ENCODE measurements at regions not wholly inside any gene's neighbourhood (a gene's known extent, or its start where the extent isn't known, plus 50 kb on each side); places are given as distances from the start of the nearest gene placed in this dataset.

GRCh38 chr20:40008177-40008576 lies 680.9 kb downstream of the MAFB start:
- CTCF ChIA-PET (ENCODE audit: partially characterized antibody): no interaction called here
- Histone ChIP-seq H3K4me2 (ENCODE audit: insufficient read depth in 1 of 2, low read depth in 2 of 2, low read length in 2 of 2) (no peak overlapping the region), H2BK20ac (ENCODE audit: low read length) (no peak overlapping the region), H3K4me3 (ENCODE audit: extremely low read depth in 1 of 4, insufficient read depth in 2 of 4, low read depth in 3 of 4, low read length in 4 of 4) (no peak overlapping the region), H3K23me2 (ENCODE audit: low read depth, low read length) (no peaks in the 10 kb centered on the region), H3K9ac (replicated peaks in 1 of 4; ENCODE audit: extremely low read depth in 1 of 4, low read depth in 3 of 4, low read length in 3 of 4) (no peak overlapping the region), H2BK5ac (ENCODE audit: low read depth, low read length) (no peak overlapping the region), H3K56ac (replicated peaks; ENCODE audit: insufficient read length, low read depth, low read length) (no peak overlapping the region), H3K18ac (ENCODE audit: extremely low read depth, low read length) (no peak overlapping the region), H3K27me3 (replicated peaks in 1 of 4; ENCODE audit: control insufficient read depth in 3 of 4, extremely low read depth in 1 of 4, insufficient read depth in 3 of 4, low read length in 3 of 4) (no peaks in the 10 kb centered on the region), H3K14ac (ENCODE audit: insufficient read length) (no peak overlapping the region), H2BK15ac (ENCODE audit: low read length) (no peak overlapping the region), H3K79me1 (ENCODE audit: low read depth, low read length) (no peaks in the 10 kb centered on the region), H2BK120ac (replicated peaks; ENCODE audit: low read depth, low read length) (no peak overlapping the region), H3K4ac (replicated peaks; ENCODE audit: insufficient read length, low read depth, low read length) (no peak overlapping the region), H3K23ac (ENCODE audit: insufficient read length) (no peak overlapping the region), H3K36me3 (ENCODE audit: control insufficient read depth in 2 of 4, insufficient read depth in 4 of 4, low read length in 3 of 4) (no peaks in the 10 kb centered on the region), H3K9me3 (ENCODE audit: insufficient read depth in 2 of 2, low read depth in 1 of 2, low read length in 1 of 2) (no peaks in the 10 kb centered on the region), H2AFZ (ENCODE audit: low read length) (no peak overlapping the region), H4K8ac (ENCODE audit: extremely low read depth, insufficient read depth, low read length) (no peak overlapping the region), H4K20me1 (replicated peaks in 1 of 2; ENCODE audit: control insufficient read depth in 1 of 2, insufficient read depth in 2 of 2, low read length in 2 of 2) (no peaks in the 10 kb centered on the region), H3K79me2 (ENCODE audit: control insufficient read depth in 1 of 2, insufficient read depth in 2 of 2, low read length in 2 of 2) (no peaks in the 10 kb centered on the region), H2AK5ac (ENCODE audit: low read depth, low read length) (no peak overlapping the region), H2BK12ac (ENCODE audit: low read depth, low read length) (no peak overlapping the region), H3K27ac (ENCODE audit: low read depth, low read length) (no peak overlapping the region), H4K91ac (replicated peaks; ENCODE audit: insufficient read length, low read length) (no peak overlapping the region), H4K5ac (ENCODE audit: insufficient read length, low read depth, low read length) (no peak overlapping the region), H3K4me1 (replicated peaks in 1 of 4; ENCODE audit: control insufficient read depth in 3 of 4, insufficient read depth in 4 of 4, low read length in 3 of 4) (no peaks in the 10 kb centered on the region)
- WGBS, 2 experiments (ENCODE audit: extremely low coverage in 1 of 2, insufficient coverage in 1 of 2, insufficient read length in 1 of 2, insufficient replicate concordance in 2 of 2, low coverage in 1 of 2, low lambda C conversion rate in 2 of 2, missing lambda C conversion rate in 1 of 2): 92% methylated on average over 3 of the region's 3 CpGs; no CpG with 5 or more reads in 1 of the 2 experiments
- DNase-seq (ENCODE audit: low read depth in 1 of 2, low spot score in 2 of 2): no peak
- POLR2A ChIA-PET (ENCODE audit: partially characterized antibody): no interaction called here
- no peak for FAIRE-seq
- no peak for TF ChIP-seq MAX (IDR thresholded peaks at IDR 0.05)
- TF ChIP-seq RBBP5 (IDR thresholded peaks at IDR 0.05; ENCODE audit: borderline replicate concordance, low read depth, low read length): no peak
- TF ChIP-seq MAFK (IDR thresholded peaks at IDR 0.05; ENCODE audit: low read depth, low read length): no peak
